ENCODE measurements at regions not wholly inside any gene's neighbourhood (a gene's known extent, or its start where the extent isn't known, plus 50 kb on each side); places are given as distances from the start of the nearest gene placed in this dataset.

DNA sequence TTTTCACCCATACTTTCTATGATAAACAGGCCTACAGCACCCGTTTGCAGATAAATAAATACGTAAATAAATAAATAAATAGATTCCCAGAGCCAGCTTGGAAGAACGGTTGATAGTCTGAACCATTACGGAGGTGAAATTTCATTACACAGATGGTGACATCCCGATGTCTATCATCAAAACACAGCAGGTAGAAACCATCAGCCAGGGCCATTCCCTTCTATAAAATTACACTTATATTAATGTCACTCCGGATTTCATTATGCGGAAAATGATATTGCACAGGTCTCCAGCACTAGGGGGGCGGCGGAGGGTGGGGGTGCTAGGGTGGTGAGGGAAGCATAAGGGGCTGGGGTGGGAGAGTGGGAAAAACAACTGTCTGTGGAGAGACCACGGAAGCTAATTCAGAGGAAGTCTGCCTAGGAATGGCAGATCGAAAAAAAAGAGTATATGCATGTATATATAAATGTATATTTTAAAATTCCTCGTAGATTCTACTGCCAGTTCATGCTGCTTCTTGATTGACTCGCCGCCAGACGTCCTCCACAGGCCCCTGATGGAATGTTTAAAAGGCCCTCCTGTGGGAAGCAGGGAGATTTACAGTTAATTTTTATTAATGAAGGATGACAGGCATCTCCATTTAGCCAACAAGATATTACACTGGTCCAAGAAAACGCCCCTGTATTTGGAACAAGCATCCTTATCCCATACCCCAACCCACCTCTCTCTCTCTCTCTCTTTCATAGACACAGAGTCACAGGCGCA lies 1906.0 kb upstream of the PIK3C3 start:
- Histone ChIP-seq H3K79me2 (ENCODE audit: insufficient read depth, low read length) (no peaks in the 10 kb centered on the region), H4K20me1 (ENCODE audit: insufficient read depth, low read length) (no peaks in the 10 kb centered on the region), H2AFZ (ENCODE audit: low read length) (no peak overlapping the region), H3K9me2 (ENCODE audit: low read depth, low read length) (no peaks in the 10 kb centered on the region), H3K9ac (ENCODE audit: low read length) (no peak overlapping the region), H3K9me3 (ENCODE audit: low read length) (no peaks in the 10 kb centered on the region), H3K4me3 (ENCODE audit: low read depth, low read length, poor library complexity, severe bottlenecking) (no peak overlapping the region), H3K27me3 (ENCODE audit: insufficient read depth, low read length) (no peaks in the 10 kb centered on the region), H3K4me1 (ENCODE audit: insufficient read depth, low read length, severe bottlenecking) (no peaks in the 10 kb centered on the region), H3K36me3 (ENCODE audit: insufficient read depth, low read length) (no peaks in the 10 kb centered on the region), H3F3A (ENCODE audit: insufficient read depth, low read length) (no peaks in the 10 kb centered on the region), H3K27ac (ENCODE audit: low read depth, low read length, poor library complexity, severe bottlenecking) (no peak overlapping the region), H3K4me2 (ENCODE audit: low read length) (no peak overlapping the region)
- TF ChIP-seq, protein P1, sequence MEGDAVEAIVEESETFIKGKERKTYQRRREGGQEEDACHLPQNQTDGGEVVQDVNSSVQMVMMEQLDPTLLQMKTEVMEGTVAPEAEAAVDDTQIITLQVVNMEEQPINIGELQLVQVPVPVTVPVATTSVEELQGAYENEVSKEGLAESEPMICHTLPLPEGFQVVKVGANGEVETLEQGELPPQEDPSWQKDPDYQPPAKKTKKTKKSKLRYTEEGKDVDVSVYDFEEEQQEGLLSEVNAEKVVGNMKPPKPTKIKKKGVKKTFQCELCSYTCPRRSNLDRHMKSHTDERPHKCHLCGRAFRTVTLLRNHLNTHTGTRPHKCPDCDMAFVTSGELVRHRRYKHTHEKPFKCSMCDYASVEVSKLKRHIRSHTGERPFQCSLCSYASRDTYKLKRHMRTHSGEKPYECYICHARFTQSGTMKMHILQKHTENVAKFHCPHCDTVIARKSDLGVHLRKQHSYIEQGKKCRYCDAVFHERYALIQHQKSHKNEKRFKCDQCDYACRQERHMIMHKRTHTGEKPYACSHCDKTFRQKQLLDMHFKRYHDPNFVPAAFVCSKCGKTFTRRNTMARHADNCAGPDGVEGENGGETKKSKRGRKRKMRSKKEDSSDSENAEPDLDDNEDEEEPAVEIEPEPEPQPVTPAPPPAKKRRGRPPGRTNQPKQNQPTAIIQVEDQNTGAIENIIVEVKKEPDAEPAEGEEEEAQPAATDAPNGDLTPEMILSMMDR (IDR thresholded peaks at IDR 0.05; ENCODE audit: low read length): no peak
- TF ChIP-seq EZH2 (IDR thresholded peaks at IDR 0.05; ENCODE audit: borderline replicate concordance, low read length): no peak

DNA sequence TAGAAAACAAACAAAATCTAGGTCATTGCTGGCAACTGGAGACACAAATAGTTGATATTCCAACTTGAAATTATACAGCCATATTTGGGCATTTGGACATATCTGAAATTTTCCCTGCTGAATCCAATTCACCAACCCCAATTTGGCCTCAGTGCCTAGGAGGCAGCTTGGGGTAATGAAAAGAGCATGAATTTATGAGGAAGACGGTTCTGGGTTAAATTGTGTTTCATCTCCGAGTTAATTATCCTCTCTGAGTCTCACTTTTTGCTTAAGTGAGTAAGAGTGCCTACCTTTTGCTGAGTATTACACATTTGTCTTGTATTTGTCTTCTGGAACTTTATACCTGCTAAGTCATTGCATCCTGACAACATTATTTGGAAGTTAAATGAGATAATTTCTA lies 1906.8 kb upstream of the PIK3C3 start:
- no peak overlapping the region for H3K9ac ChIP-seq (ENCODE audit: low read length)
- H2AFZ ChIP-seq (ENCODE audit: low read length): no peak overlapping the region
- no peaks in the 10 kb centered on the region for H4K20me1 ChIP-seq (ENCODE audit: insufficient read depth, low read length)
- H3F3A ChIP-seq (ENCODE audit: insufficient read depth, low read length): no peaks in the 10 kb centered on the region
- no peaks in the 10 kb centered on the region for H3K9me3 ChIP-seq (ENCODE audit: low read length)
- no peak overlapping the region for H3K27ac ChIP-seq (ENCODE audit: low read depth, low read length, poor library complexity, severe bottlenecking)
- H3K4me2 ChIP-seq (ENCODE audit: low read length): no peak overlapping the region
- no peaks in the 10 kb centered on the region for H3K27me3 ChIP-seq (ENCODE audit: insufficient read depth, low read length)
- H3K9me2 ChIP-seq (ENCODE audit: low read depth, low read length): no peaks in the 10 kb centered on the region
- TF ChIP-seq, protein P1 (IDR thresholded peaks at IDR 0.05; ENCODE audit: low read length): no peak
- no peak for TF ChIP-seq EZH2 (IDR thresholded peaks at IDR 0.05; ENCODE audit: borderline replicate concordance, low read length)
- no peaks in the 10 kb centered on the region for H3K4me1 ChIP-seq (ENCODE audit: insufficient read depth, low read length, severe bottlenecking)
- H3K36me3 ChIP-seq (ENCODE audit: insufficient read depth, low read length): no peaks in the 10 kb centered on the region
- H3K4me3 ChIP-seq (ENCODE audit: low read depth, low read length, poor library complexity, severe bottlenecking): no peak overlapping the region
- H3K79me2 ChIP-seq (ENCODE audit: insufficient read depth, low read length): no peaks in the 10 kb centered on the region

DNA sequence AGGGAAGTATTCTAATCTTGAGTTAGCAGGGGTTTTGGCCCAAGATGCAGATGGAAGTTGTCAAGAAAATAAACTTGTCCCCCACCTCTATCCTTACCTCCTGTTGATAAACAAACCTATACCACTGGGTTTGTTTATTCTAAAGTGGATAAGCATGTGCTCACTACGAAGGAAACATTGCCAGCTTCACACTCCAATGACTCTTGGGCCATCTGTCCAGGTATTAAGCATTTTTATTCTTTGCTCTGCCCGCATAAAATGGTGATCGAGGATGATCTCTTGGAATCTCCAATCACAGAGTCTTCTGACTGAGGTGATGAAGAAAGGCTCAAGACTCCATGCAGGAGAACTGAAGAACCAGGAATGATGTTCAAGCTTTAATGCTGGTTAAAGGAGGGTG lies 1908.4 kb upstream of the PIK3C3 start:
- no peaks in the 10 kb centered on the region for H4K20me1 ChIP-seq (ENCODE audit: insufficient read depth, low read length)
- no peak overlapping the region for H3K4me3 ChIP-seq (ENCODE audit: low read depth, low read length, poor library complexity, severe bottlenecking)
- no peak overlapping the region for H3K4me2 ChIP-seq (ENCODE audit: low read length)
- no peaks in the 10 kb centered on the region for H3K27me3 ChIP-seq (ENCODE audit: insufficient read depth, low read length)
- no peaks in the 10 kb centered on the region for H3K4me1 ChIP-seq (ENCODE audit: insufficient read depth, low read length, severe bottlenecking)
- no peak overlapping the region for H3K27ac ChIP-seq (ENCODE audit: low read depth, low read length, poor library complexity, severe bottlenecking)
- no peaks in the 10 kb centered on the region for H3K9me2 ChIP-seq (ENCODE audit: low read depth, low read length)
- H2AFZ ChIP-seq (ENCODE audit: low read length): no peak overlapping the region
- H3K79me2 ChIP-seq (ENCODE audit: insufficient read depth, low read length): no peaks in the 10 kb centered on the region
- no peaks in the 10 kb centered on the region for H3F3A ChIP-seq (ENCODE audit: insufficient read depth, low read length)
- no peak overlapping the region for H3K9ac ChIP-seq (ENCODE audit: low read length)
- H3K36me3 ChIP-seq (ENCODE audit: insufficient read depth, low read length): no peaks in the 10 kb centered on the region
- TF ChIP-seq, protein P1 (IDR thresholded peaks at IDR 0.05; ENCODE audit: low read length): no peak
- no peak for TF ChIP-seq EZH2 (IDR thresholded peaks at IDR 0.05; ENCODE audit: borderline replicate concordance, low read length)
- no peaks in the 10 kb centered on the region for H3K9me3 ChIP-seq (ENCODE audit: low read length)
